Suprapubic skin (tissue), 3 donors: ENCODE measurements at regions not wholly inside any gene's neighbourhood (a gene's known extent, or its start where the extent isn't known, plus 50 kb on each side); places are given as distances from the start of the nearest gene placed in this dataset.

Experiments
- EP300 ChIP-seq: sonication (generic); formaldehyde crosslinking; IDR thresholded peaks from one replicate; pipeline ENCODE4 v1.6.1; 2017; ENCODE audit warnings: antibody characterized with exemption
- POLR2A ChIP-seq, 2 donors: fragments of 450-650 bp; IDR thresholded peaks; one replicate each; pipeline ENCODE4 v1.6.1; 2017; ENCODE audit warnings: antibody characterized with exemption in 2 of 2, mild to moderate bottlenecking in 2 of 2, moderate library complexity in 2 of 2
- TF ChIP-seq, protein P1 (sequence below), 2 donors: fragments of 200-600 bp in 1 of 2; fragments of 450-650 bp in 1 of 2; sonication (generic) in 1 of 2; IDR thresholded peaks; one replicate each; pipeline ENCODE4 v1.5.1; 2016 to 2019; ENCODE audit warnings: antibody characterized with exemption in 2 of 2, mild to moderate bottlenecking in 1 of 2, moderate library complexity in 1 of 2

DNA sequence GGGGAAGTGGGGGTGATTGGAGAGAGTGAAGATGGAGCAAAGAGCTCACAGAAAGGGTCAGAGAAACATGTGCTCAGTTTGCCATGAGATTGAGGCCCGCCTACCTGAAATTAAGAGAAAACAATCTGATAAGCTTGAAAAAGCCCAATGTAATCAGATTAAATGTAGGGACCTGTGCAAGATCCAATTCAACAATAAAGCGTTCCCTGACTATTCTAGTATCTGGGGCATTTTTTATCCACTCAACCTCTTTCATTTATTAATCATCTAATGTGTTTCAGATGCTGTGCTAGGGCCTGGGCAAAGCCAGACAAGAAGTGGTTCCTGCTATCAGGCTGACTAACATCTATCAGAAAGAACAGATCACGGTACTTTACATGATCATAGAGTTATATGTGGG is 238.4 kb upstream of the MYO3A start:
- TF ChIP-seq, protein P1, sequence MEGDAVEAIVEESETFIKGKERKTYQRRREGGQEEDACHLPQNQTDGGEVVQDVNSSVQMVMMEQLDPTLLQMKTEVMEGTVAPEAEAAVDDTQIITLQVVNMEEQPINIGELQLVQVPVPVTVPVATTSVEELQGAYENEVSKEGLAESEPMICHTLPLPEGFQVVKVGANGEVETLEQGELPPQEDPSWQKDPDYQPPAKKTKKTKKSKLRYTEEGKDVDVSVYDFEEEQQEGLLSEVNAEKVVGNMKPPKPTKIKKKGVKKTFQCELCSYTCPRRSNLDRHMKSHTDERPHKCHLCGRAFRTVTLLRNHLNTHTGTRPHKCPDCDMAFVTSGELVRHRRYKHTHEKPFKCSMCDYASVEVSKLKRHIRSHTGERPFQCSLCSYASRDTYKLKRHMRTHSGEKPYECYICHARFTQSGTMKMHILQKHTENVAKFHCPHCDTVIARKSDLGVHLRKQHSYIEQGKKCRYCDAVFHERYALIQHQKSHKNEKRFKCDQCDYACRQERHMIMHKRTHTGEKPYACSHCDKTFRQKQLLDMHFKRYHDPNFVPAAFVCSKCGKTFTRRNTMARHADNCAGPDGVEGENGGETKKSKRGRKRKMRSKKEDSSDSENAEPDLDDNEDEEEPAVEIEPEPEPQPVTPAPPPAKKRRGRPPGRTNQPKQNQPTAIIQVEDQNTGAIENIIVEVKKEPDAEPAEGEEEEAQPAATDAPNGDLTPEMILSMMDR (IDR thresholded peaks at IDR 0.05) = no peak
- TF ChIP-seq POLR2A (IDR thresholded peaks at IDR 0.05) (no peak), EP300 (no peak)
